ENCODE measurements at regions not wholly inside any gene's neighbourhood (a gene's known extent, or its start where the extent isn't known, plus 50 kb on each side); places are given as distances from the start of the nearest gene placed in this dataset.

GRCh38 chr9:78598120-78598519 is 301.2 kb downstream of the PSAT1 start:
- Histone ChIP-seq H3K36me3 (ENCODE audit: insufficient read depth, low read length) (no peaks in the 10 kb centered on the region), H3K9ac (ENCODE audit: low read depth, low read length, poor library complexity, severe bottlenecking) (no peak overlapping the region), H3K4me2 (ENCODE audit: low read depth, low read length, poor library complexity, severe bottlenecking) (no peak overlapping the region), H3K4me3 (ENCODE audit: low read length, poor library complexity, severe bottlenecking) (no peak overlapping the region), H2AFZ (ENCODE audit: low read length) (no peak overlapping the region), H3F3A (ENCODE audit: low read depth) (no peaks in the 10 kb centered on the region), H3K9me3 (ENCODE audit: insufficient read depth, low read depth, low read length) (no peaks in the 10 kb centered on the region), H3K27me3 (ENCODE audit: insufficient read depth, low read length, poor library complexity, severe bottlenecking) (no peaks in the 10 kb centered on the region), H3K9me2 (replicated peaks; ENCODE audit: low read depth, low read length) (no peaks in the 10 kb centered on the region), H3K79me2 (ENCODE audit: insufficient read depth, low read length) (no peaks in the 10 kb centered on the region), H3K4me1 (ENCODE audit: insufficient read depth, low read length, poor library complexity, severe bottlenecking) (no peaks in the 10 kb centered on the region), H4K20me1 (ENCODE audit: insufficient read depth, low read length, poor library complexity, severe bottlenecking) (no peaks in the 10 kb centered on the region)
- no peak for TF ChIP-seq CTCF (conservative IDR thresholded peaks at IDR 0.05; ENCODE audit: low read length)
- TF ChIP-seq EZH2phosphoT487 (IDR thresholded peaks at IDR 0.05; ENCODE audit: borderline replicate concordance) = no peak

DNA sequence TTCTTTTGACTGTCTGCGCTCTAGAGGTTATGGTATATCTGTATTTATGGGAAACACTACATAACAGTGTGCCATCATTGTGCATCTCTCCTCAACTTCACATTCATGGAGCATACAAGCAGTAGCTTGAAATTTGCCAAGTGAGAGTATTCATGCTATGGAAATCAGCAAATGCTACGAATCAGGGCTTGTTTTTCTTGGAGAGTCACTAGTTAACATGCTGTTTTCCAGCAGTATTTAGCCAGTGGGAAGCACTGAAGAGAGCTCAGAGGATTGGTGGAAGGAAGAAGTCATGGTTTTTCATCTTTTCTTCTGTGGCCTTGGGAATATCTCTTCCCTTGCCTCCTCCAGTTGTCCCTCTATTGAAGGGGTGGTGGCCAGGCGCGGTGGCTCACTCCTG is 303.0 kb downstream of the PSAT1 start:
- Histone ChIP-seq H3K79me2 (ENCODE audit: insufficient read depth, low read length) (no peaks in the 10 kb centered on the region), H3K9ac (ENCODE audit: low read depth, low read length, poor library complexity, severe bottlenecking) (no peak overlapping the region), H3K4me1 (ENCODE audit: insufficient read depth, low read length, poor library complexity, severe bottlenecking) (no peaks in the 10 kb centered on the region), H3K4me3 (ENCODE audit: low read length, poor library complexity, severe bottlenecking) (no peak overlapping the region), H4K20me1 (ENCODE audit: insufficient read depth, low read length, poor library complexity, severe bottlenecking) (no peaks in the 10 kb centered on the region), H3K9me2 (replicated peaks; ENCODE audit: low read depth, low read length) (no peaks in the 10 kb centered on the region), H2AFZ (ENCODE audit: low read length) (no peak overlapping the region), H3F3A (ENCODE audit: low read depth) (no peaks in the 10 kb centered on the region), H3K27me3 (ENCODE audit: insufficient read depth, low read length, poor library complexity, severe bottlenecking) (no peaks in the 10 kb centered on the region), H3K4me2 (ENCODE audit: low read depth, low read length, poor library complexity, severe bottlenecking) (no peak overlapping the region), H3K36me3 (ENCODE audit: insufficient read depth, low read length) (no peaks in the 10 kb centered on the region), H3K9me3 (ENCODE audit: insufficient read depth, low read depth, low read length) (no peaks in the 10 kb centered on the region)
- TF ChIP-seq CTCF (conservative IDR thresholded peaks at IDR 0.05; ENCODE audit: low read length) = no peak
- no peak for TF ChIP-seq EZH2phosphoT487 (IDR thresholded peaks at IDR 0.05; ENCODE audit: borderline replicate concordance)

GRCh38 chr9:78601957-78602565 is 305.1 kb downstream of the PSAT1 start:
- H3F3A ChIP-seq (ENCODE audit: low read depth) = no peaks in the 10 kb centered on the region
- no peak overlapping the region for H3K4me3 ChIP-seq (ENCODE audit: low read length, poor library complexity, severe bottlenecking)
- H4K20me1 ChIP-seq (ENCODE audit: insufficient read depth, low read length, poor library complexity, severe bottlenecking) = no peaks in the 10 kb centered on the region
- no peaks in the 10 kb centered on the region for H3K9me3 ChIP-seq (ENCODE audit: insufficient read depth, low read depth, low read length)
- no peaks in the 10 kb centered on the region for H3K36me3 ChIP-seq (ENCODE audit: insufficient read depth, low read length)
- H3K4me1 ChIP-seq (ENCODE audit: insufficient read depth, low read length, poor library complexity, severe bottlenecking) = no peaks in the 10 kb centered on the region
- TF ChIP-seq EZH2phosphoT487 (IDR thresholded peaks at IDR 0.05; ENCODE audit: borderline replicate concordance) (no peak), CTCF (conservative IDR thresholded peaks at IDR 0.05; ENCODE audit: low read length) (peak; percentile 90)
- H3K4me2 ChIP-seq (ENCODE audit: low read depth, low read length, poor library complexity, severe bottlenecking) = no peak overlapping the region
- H3K27me3 ChIP-seq (ENCODE audit: insufficient read depth, low read length, poor library complexity, severe bottlenecking) = no peaks in the 10 kb centered on the region
- no peaks in the 10 kb centered on the region for H3K9me2 ChIP-seq (replicated peaks; ENCODE audit: low read depth, low read length)
- peak overlapping the region; percentile 34 for H3K9ac ChIP-seq (ENCODE audit: low read depth, low read length, poor library complexity, severe bottlenecking)
- no peaks in the 10 kb centered on the region for H3K79me2 ChIP-seq (ENCODE audit: insufficient read depth, low read length)
- peak overlapping the region; percentile 26; the same call in 1 of the 2 replicates for H2AFZ ChIP-seq (ENCODE audit: low read length)
